Panc1 (cell line): ENCODE measurements at regions not wholly inside any gene's neighbourhood (a gene's known extent, or its start where the extent isn't known, plus 50 kb on each side); places are given as distances from the start of the nearest gene placed in this dataset.

ENCODE experiments used
- POLR2AphosphoS5 ChIP-seq: IDR thresholded peaks from 2 replicates; pipeline ENCODE4 v1.6.1; 2012; ENCODE audit warnings: mild to moderate bottlenecking, low read depth, low read length, moderate library complexity
- TCF7L2 ChIP-seq: IDR thresholded peaks from 2 replicates; pipeline ENCODE4 v1.6.1; 2011; ENCODE audit warnings: mild to moderate bottlenecking, low read depth, low read length, inconsistent platforms
- TF ChIP-seq, protein P1 (sequence below): fragments of 450-650 bp; IDR thresholded peaks from 2 replicates; pipeline ENCODE4 v1.5.1; 2017; ENCODE audit warnings: mild to moderate bottlenecking

DNA sequence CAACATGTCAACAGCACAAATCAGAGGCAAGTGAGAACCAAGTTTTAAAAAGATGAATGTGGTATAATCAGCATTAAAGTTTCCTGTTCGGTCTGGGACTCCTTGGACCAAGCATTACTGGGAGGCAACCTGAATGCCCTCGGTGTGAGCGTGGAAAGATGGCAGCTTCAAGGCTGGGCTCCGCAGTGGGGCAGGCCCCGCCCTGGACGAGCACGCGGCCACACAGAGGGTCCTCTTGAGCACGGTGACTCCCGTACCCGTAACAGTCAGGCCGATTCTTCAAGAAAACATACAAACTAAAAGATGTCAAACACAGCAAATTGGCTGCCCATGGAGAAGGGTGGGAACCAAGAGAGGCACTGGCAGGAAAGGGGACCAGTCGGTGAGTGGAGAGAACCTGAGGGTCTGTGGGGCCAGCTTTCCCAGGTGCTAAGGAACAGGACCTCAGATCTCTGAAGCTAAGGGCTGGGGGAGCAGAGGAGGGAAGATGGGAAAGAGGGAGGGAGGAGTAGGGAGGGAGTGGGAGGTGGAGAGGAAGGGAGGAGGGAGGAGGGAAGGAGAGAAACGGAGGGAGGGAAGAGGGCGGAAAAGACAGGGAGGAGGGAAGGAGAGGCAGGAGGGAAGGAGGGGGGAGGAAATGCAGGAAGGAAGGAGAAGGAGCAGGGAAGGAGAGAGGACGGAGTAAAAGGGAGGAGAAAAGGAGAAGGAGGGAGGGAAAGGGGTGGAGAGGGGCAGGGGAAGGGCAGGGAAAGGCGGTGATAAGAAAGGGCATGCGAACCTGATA is 71.2 kb upstream of the FAM20C start:
- TF ChIP-seq, protein P1, sequence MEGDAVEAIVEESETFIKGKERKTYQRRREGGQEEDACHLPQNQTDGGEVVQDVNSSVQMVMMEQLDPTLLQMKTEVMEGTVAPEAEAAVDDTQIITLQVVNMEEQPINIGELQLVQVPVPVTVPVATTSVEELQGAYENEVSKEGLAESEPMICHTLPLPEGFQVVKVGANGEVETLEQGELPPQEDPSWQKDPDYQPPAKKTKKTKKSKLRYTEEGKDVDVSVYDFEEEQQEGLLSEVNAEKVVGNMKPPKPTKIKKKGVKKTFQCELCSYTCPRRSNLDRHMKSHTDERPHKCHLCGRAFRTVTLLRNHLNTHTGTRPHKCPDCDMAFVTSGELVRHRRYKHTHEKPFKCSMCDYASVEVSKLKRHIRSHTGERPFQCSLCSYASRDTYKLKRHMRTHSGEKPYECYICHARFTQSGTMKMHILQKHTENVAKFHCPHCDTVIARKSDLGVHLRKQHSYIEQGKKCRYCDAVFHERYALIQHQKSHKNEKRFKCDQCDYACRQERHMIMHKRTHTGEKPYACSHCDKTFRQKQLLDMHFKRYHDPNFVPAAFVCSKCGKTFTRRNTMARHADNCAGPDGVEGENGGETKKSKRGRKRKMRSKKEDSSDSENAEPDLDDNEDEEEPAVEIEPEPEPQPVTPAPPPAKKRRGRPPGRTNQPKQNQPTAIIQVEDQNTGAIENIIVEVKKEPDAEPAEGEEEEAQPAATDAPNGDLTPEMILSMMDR, result no peak
- TF ChIP-seq TCF7L2 (no peak), POLR2AphosphoS5 (no peak)
